Glutamatergic neuron (in vitro differentiated cells): ENCODE measurements at regions not wholly inside any gene's neighbourhood (a gene's known extent, or its start where the extent isn't known, plus 50 kb on each side); places are given as distances from the start of the nearest gene placed in this dataset.

Source experiments
- DNase-seq: peaks from one replicate; pipeline ENCODE4 v3.0.0; 2022
- H3K27ac Mint-ChIP-seq: one replicate; pipeline ENCODE4 v1.8.0; 2020; ENCODE audit warnings: mild to moderate bottlenecking, mixed read lengths, inconsistent platforms; ENCODE audit not compliant: unreplicated experiment
- H3K27me3 Mint-ChIP-seq: one replicate; pipeline ENCODE4 v1.8.0; 2020; ENCODE audit warnings: mild to moderate bottlenecking, moderate library complexity, mixed read lengths, inconsistent platforms; ENCODE audit not compliant: unreplicated experiment
- H3K36me3 Mint-ChIP-seq: one replicate; pipeline ENCODE4 v1.8.0; 2020; ENCODE audit warnings: mild to moderate bottlenecking, mixed read lengths, inconsistent platforms; ENCODE audit not compliant: unreplicated experiment
- H3K4me1 Mint-ChIP-seq: one replicate; pipeline ENCODE4 v1.8.0; 2020; ENCODE audit warnings: mild to moderate bottlenecking, low read depth, mixed read lengths, inconsistent platforms; ENCODE audit not compliant: unreplicated experiment
- H3K4me3 Mint-ChIP-seq: one replicate; pipeline ENCODE4 v1.8.0; 2020; ENCODE audit warnings: mild to moderate bottlenecking, mixed read lengths, inconsistent platforms; ENCODE audit not compliant: unreplicated experiment
- H3K9me3 Mint-ChIP-seq: one replicate; pipeline ENCODE4 v1.8.0; 2020; ENCODE audit warnings: mild to moderate bottlenecking, moderate library complexity, mixed read lengths, inconsistent platforms; ENCODE audit not compliant: unreplicated experiment
- TF ChIP-seq, protein P1 (sequence below): fragments of 200-600 bp; sonication (generic); IDR thresholded peaks from one replicate; pipeline ENCODE4 v1.5.0; 2021; ENCODE audit not compliant: partially characterized antibody, unreplicated experiment

DNA sequence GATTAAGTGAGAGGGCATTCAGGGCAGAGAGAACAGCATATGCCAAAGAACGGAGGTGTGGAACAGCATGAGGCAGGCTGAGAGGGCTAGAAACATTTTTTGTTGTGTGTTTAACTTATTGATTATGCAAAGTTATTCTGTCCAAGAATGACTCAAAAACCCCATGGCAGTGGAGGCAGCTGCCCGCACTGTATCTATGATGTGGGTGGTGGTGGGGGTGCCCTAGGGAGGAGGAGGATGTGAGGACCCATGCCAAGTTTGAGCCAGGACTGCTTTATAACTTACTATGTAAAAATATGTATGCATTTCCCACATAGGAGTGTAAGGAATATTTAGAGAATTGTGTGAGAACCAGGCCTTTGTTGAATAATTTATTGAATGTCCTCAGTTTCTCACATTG lies 85.4 kb upstream of the GNAZ start:
- Mint-ChIP-seq H3K36me3 (peaks cover 20% of the 10 kb centered on the region), H3K27ac (no peak overlapping the region), H3K9me3 (peaks cover 11% of the 10 kb centered on the region), H3K4me1 (no peaks in the 10 kb centered on the region), H3K27me3 (peaks cover 9% of the 10 kb centered on the region), H3K4me3 (no peak overlapping the region)
- DNase-seq = no peak
- TF ChIP-seq, protein P1, sequence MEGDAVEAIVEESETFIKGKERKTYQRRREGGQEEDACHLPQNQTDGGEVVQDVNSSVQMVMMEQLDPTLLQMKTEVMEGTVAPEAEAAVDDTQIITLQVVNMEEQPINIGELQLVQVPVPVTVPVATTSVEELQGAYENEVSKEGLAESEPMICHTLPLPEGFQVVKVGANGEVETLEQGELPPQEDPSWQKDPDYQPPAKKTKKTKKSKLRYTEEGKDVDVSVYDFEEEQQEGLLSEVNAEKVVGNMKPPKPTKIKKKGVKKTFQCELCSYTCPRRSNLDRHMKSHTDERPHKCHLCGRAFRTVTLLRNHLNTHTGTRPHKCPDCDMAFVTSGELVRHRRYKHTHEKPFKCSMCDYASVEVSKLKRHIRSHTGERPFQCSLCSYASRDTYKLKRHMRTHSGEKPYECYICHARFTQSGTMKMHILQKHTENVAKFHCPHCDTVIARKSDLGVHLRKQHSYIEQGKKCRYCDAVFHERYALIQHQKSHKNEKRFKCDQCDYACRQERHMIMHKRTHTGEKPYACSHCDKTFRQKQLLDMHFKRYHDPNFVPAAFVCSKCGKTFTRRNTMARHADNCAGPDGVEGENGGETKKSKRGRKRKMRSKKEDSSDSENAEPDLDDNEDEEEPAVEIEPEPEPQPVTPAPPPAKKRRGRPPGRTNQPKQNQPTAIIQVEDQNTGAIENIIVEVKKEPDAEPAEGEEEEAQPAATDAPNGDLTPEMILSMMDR = no peak

DNA sequence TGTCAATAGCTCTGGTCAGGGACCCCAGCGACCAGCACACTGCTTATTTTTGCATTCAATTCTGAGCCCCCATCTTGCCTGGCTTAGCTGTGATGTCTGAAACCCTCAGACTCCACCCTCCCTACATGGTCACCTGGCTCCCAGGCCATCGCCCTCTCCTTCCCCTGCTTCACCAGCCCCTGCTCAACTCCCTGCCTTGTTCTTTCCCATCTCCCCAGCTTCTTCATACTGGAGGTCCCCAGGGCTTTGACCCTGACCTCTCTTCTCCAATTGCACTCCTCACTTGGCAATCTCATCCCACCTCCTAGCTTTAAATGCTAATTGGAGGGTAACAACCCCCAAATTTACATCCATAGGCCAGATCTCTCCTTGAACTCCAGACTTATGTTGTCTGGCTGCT lies 84.3 kb upstream of the GNAZ start:
- no peak for DNase-seq
- no peak overlapping the region for H3K4me3 Mint-ChIP-seq
- peaks cover 9% of the 10 kb centered on the region for H3K9me3 Mint-ChIP-seq
- H3K27me3 Mint-ChIP-seq = peaks cover 9% of the 10 kb centered on the region
- H3K4me1 Mint-ChIP-seq = no peaks in the 10 kb centered on the region
- TF ChIP-seq, protein P1 = no peak
- no peak overlapping the region for H3K27ac Mint-ChIP-seq
- H3K36me3 Mint-ChIP-seq = peaks cover 12% of the 10 kb centered on the region

DNA sequence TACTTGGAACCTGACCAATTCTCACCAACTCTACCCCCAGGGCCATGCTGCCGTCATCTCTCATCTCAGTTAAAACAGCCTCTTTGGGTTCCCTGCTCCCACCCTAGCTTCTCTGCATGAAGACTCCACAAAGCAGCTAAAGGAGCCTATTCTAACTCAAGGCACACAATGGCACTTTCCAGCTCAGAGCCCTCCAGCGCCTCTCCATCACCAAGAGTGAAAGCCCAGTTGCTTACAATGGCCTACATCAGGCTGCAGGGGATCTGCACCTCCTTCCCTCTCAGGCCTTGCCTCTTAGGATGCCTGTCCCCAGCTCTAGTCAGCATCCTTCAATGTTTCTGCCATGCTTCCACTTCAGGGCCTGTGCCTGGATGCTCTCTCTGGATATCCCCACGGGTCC lies 83.7 kb upstream of the GNAZ start:
- peaks cover 9% of the 10 kb centered on the region for H3K36me3 Mint-ChIP-seq
- TF ChIP-seq, protein P1 = no peak
- no peak for DNase-seq
- H3K4me1 Mint-ChIP-seq = no peaks in the 10 kb centered on the region
- peaks cover 9% of the 10 kb centered on the region for H3K27me3 Mint-ChIP-seq
- no peak overlapping the region for H3K27ac Mint-ChIP-seq
- no peak overlapping the region for H3K4me3 Mint-ChIP-seq
- H3K9me3 Mint-ChIP-seq = peaks cover 7% of the 10 kb centered on the region

DNA sequence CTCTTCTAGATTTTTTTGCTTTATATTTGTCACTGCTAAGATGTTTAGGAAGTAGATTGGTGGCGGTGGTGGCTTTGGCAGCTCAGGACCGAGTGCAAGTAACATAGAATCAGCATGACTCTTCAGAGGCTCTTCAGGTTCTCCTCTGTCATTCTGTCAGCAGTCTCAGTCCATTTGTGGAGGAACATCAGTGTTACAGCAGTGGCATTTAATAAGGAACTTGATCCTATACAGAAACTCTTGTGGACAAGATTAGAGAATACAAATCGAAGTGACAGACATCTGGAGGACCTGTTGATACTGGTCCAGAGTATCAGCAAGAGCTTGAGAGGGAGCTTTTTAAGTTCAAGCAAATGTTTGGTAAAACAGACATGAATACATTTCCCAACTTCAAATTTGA lies 82.2 kb upstream of the GNAZ start:
- Mint-ChIP-seq H3K4me3 (no peak overlapping the region), H3K36me3 (peaks cover 7% of the 10 kb centered on the region), H3K27me3 (peaks cover 9% of the 10 kb centered on the region), H3K27ac (no peak overlapping the region), H3K9me3 (peaks cover 5% of the 10 kb centered on the region), H3K4me1 (no peaks in the 10 kb centered on the region)
- DNase-seq = no peak
- TF ChIP-seq, protein P1 = no peak

DNA sequence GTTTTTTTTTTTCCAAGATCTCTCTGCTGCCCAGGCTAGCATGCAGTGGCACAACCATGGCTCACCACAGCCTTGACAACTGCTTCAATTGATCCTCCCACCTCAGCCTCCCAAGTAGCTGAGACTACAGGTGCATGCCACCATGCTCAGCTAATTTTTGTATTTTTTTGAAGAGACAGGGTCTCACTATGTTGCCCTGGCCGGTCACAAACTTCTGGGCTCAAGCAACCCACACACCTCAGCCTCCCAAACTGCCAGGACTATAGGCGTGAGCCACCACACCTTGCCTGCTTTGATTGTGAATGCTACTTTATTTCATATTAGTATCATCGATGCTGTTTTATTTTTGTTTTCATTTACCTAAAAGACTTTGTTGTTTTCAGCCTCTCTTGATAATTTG lies 81.5 kb upstream of the GNAZ start:
- TF ChIP-seq, protein P1 = no peak
- Mint-ChIP-seq H3K4me1 (no peaks in the 10 kb centered on the region), H3K27me3 (peaks cover 9% of the 10 kb centered on the region)

More for the DNA sequence above, 81.5 kb upstream of the GNAZ start:
- no peak overlapping the region for H3K4me3 Mint-ChIP-seq
- H3K36me3 Mint-ChIP-seq = peaks cover 7% of the 10 kb centered on the region
- H3K27ac Mint-ChIP-seq = no peak overlapping the region
- peaks cover 5% of the 10 kb centered on the region for H3K9me3 Mint-ChIP-seq
- DNase-seq = no peak
